Mesendoderm (in vitro differentiated cells): ENCODE measurements at regions not wholly inside any gene's neighbourhood (a gene's known extent, or its start where the extent isn't known, plus 50 kb on each side); places are given as distances from the start of the nearest gene placed in this dataset.

Experiments
- DNase-seq: peaks from one replicate; pipeline ENCODE4 v3.0.0; 2013
- H2AK5ac ChIP-seq: 2 replicates; pipeline ENCODE4 v1.6.1; 2013; ENCODE audit warnings: low read length, inconsistent platforms
- H2BK120ac ChIP-seq: 2 replicates; pipeline ENCODE4 v1.6.1; 2013; ENCODE audit warnings: low read depth, mild to moderate bottlenecking, low read length, moderate library complexity, mixed read lengths
- H2BK15ac ChIP-seq: replicated peaks from 2 replicates; pipeline ENCODE4 v1.6.1; 2013; ENCODE audit warnings: low read depth, mild to moderate bottlenecking, moderate library complexity
- H2BK5ac ChIP-seq: 2 replicates; pipeline ENCODE4 v1.6.1; 2013; ENCODE audit warnings: low read length, inconsistent platforms
- H3K18ac ChIP-seq: 2 replicates; pipeline ENCODE4 v1.6.1; 2013; ENCODE audit warnings: mild to moderate bottlenecking, low read length, mixed read lengths
- H3K23ac ChIP-seq: one replicate; pipeline ENCODE4 v1.6.1; 2013; ENCODE audit warnings: low read length
- H3K27ac ChIP-seq: 2 replicates; pipeline ENCODE4 v1.5.1; 2013; ENCODE audit warnings: low read depth, mild to moderate bottlenecking, inconsistent platforms, low read length, moderate library complexity
- H3K27me3 ChIP-seq: 2 replicates; pipeline ENCODE4 v1.6.1; 2013; ENCODE audit warnings: low read length, control low read depth, mild to moderate bottlenecking, inconsistent platforms; ENCODE audit not compliant: insufficient read depth, poor library complexity
- H3K36me3 ChIP-seq: 2 replicates; pipeline ENCODE4 v1.6.1; 2013; ENCODE audit warnings: low read length, inconsistent platforms; ENCODE audit not compliant: control insufficient read depth, insufficient read depth
- H3K4ac ChIP-seq: one replicate; pipeline ENCODE4 v1.6.1; 2013; ENCODE audit warnings: low read depth, mild to moderate bottlenecking, low read length, moderate library complexity
- H3K4me1 ChIP-seq: 2 replicates; pipeline ENCODE4 v1.6.1; 2013; ENCODE audit warnings: low read depth, low read length, inconsistent platforms; ENCODE audit not compliant: control insufficient read depth
- H3K4me2 ChIP-seq: 2 replicates; pipeline ENCODE4 v1.6.1; 2013; ENCODE audit warnings: low read length
- H3K4me3 ChIP-seq: 2 replicates; pipeline ENCODE4 v1.5.1; 2013; ENCODE audit warnings: mild to moderate bottlenecking, low read length
- H3K56ac ChIP-seq: one replicate; pipeline ENCODE4 v1.6.1; 2013; ENCODE audit warnings: low read length
- H3K79me1 ChIP-seq: 2 replicates; pipeline ENCODE4 v1.6.1; 2013; ENCODE audit warnings: low read length, inconsistent platforms
- H3K79me2 ChIP-seq: 2 replicates; pipeline ENCODE4 v1.6.1; 2013; ENCODE audit warnings: mild to moderate bottlenecking, low read length; ENCODE audit not compliant: control insufficient read depth, insufficient read depth
- H3K9ac ChIP-seq: 2 replicates; pipeline ENCODE4 v1.6.1; 2013; ENCODE audit warnings: low read length, inconsistent platforms
- H4K5ac ChIP-seq: one replicate; pipeline ENCODE4 v1.6.1; 2013; ENCODE audit warnings: low read length
- H4K8ac ChIP-seq: one replicate; pipeline ENCODE4 v1.6.1; 2013; ENCODE audit warnings: low read depth, mild to moderate bottlenecking, control low read depth, low read length, moderate library complexity
- WGBS: extraction: QIAGEN DNeasy Blood & Tissue Kit; methylation state at CpG from one replicate; pipeline ENCODE4 v1.1.7; 2013; ENCODE audit warnings: low lambda C conversion rate, missing lambda C conversion rate; ENCODE audit not compliant: insufficient coverage; ENCODE audit errors: extremely low coverage; 5-methylcytosine and 5-hydroxymethylcytosine counted together

- no peak overlapping the region for H3K9ac ChIP-seq
- no peaks in the 10 kb centered on the region for H3K36me3 ChIP-seq
- no peaks in the 10 kb centered on the region for H3K27me3 ChIP-seq
- H3K4me1 ChIP-seq: no peaks in the 10 kb centered on the region
- H3K56ac ChIP-seq: no peak overlapping the region
- H3K79me2 ChIP-seq: no peaks in the 10 kb centered on the region
- no peak overlapping the region for H3K23ac ChIP-seq
- no peak overlapping the region for H2AK5ac ChIP-seq
- no peaks in the 10 kb centered on the region for H3K79me1 ChIP-seq
- no peak overlapping the region for H2BK120ac ChIP-seq
- DNase-seq: no peak
- no peak overlapping the region for H3K4me2 ChIP-seq
- H4K8ac ChIP-seq: no peak overlapping the region
- H3K4me3 ChIP-seq: no peak overlapping the region
- H2BK15ac ChIP-seq: no peak overlapping the region
- WGBS: no CpG with 5 or more reads among the region's 5 CpGs
- no peak overlapping the region for H3K4ac ChIP-seq
- H2BK5ac ChIP-seq: no peak overlapping the region
- no peak overlapping the region for H4K5ac ChIP-seq
- no peak overlapping the region for H3K27ac ChIP-seq
- no peak overlapping the region for H3K18ac ChIP-seq
These were observed 803.2 kb upstream of the POU3F3 start for GRCh38 chr2:104050656-104051242.

DNA sequence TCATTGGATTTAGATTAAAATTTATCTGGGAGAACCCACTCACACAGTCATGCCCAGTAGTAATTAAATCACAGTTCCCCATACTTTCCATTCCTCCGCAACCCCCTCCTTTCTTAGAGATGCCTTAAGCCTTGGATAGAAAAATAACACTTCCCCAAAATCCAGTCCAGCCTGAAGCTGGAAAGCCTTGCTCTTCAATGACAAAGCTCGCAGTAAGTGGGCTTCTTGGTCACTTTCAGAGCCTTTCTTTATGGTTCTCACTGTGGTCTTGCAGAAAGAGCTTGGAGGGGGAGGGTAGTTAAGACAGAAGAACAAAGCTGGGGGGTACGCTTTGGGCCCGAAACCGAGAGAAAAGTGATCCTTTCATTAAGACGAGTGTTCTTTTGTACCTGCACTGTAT, 802.1 kb upstream of the POU3F3 start:
- no CpG with 5 or more reads among the region's 6 CpGs for WGBS
- Histone ChIP-seq H3K4me2 (no peak overlapping the region), H2BK5ac (no peak overlapping the region), H4K5ac (no peak overlapping the region), H3K9ac (no peak overlapping the region), H3K79me2 (no peaks in the 10 kb centered on the region), H2BK120ac (no peak overlapping the region), H3K27ac (no peak overlapping the region), H3K18ac (no peak overlapping the region), H4K8ac (no peak overlapping the region), H3K36me3 (no peaks in the 10 kb centered on the region), H2BK15ac (no peak overlapping the region), H3K4me1 (no peaks in the 10 kb centered on the region), H3K4ac (no peak overlapping the region), H3K4me3 (no peak overlapping the region), H3K56ac (no peak overlapping the region), H3K79me1 (no peaks in the 10 kb centered on the region), H3K27me3 (no peaks in the 10 kb centered on the region), H3K23ac (no peak overlapping the region), H2AK5ac (no peak overlapping the region)
- no peak for DNase-seq

- Histone ChIP-seq H3K9ac (no peak overlapping the region), H3K4me2 (no peak overlapping the region), H3K79me2 (no peaks in the 10 kb centered on the region), H4K8ac (no peak overlapping the region), H3K23ac (no peak overlapping the region), H3K56ac (no peak overlapping the region), H3K4me1 (no peaks in the 10 kb centered on the region), H2BK15ac (no peak overlapping the region), H3K4ac (no peak overlapping the region), H3K4me3 (no peak overlapping the region), H3K36me3 (no peaks in the 10 kb centered on the region), H2AK5ac (no peak overlapping the region), H3K18ac (no peak overlapping the region), H3K27ac (no peak overlapping the region), H3K27me3 (no peaks in the 10 kb centered on the region), H2BK120ac (no peak overlapping the region), H2BK5ac (no peak overlapping the region), H3K79me1 (no peaks in the 10 kb centered on the region), H4K5ac (no peak overlapping the region)
- no peak for DNase-seq
- no CpG with 5 or more reads among the region's 5 CpGs for WGBS
These were observed 801.6 kb upstream of the POU3F3 start for GRCh38 chr2:104052356-104052755.

GRCh38 chr2:104056451-104056850, 797.5 kb upstream of the POU3F3 start:
- no peak overlapping the region for H4K5ac ChIP-seq
- H2BK15ac ChIP-seq: no peak overlapping the region
- no peaks in the 10 kb centered on the region for H3K79me2 ChIP-seq
- no peak overlapping the region for H3K56ac ChIP-seq
- H3K4ac ChIP-seq: no peak overlapping the region
- no peaks in the 10 kb centered on the region for H3K79me1 ChIP-seq
- no peak overlapping the region for H4K8ac ChIP-seq
- no peak overlapping the region for H3K9ac ChIP-seq
- H2BK120ac ChIP-seq: no peak overlapping the region
- no peaks in the 10 kb centered on the region for H3K4me1 ChIP-seq
- H3K4me2 ChIP-seq: no peak overlapping the region
- DNase-seq: peak; percentile 69
- no peak overlapping the region for H2BK5ac ChIP-seq
- WGBS: no CpG with 5 or more reads among the region's 1 CpG
- no peaks in the 10 kb centered on the region for H3K27me3 ChIP-seq
- no peak overlapping the region for H2AK5ac ChIP-seq
- no peak overlapping the region for H3K27ac ChIP-seq
- no peak overlapping the region for H3K18ac ChIP-seq
- H3K23ac ChIP-seq: no peak overlapping the region
- H3K36me3 ChIP-seq: no peaks in the 10 kb centered on the region
- no peak overlapping the region for H3K4me3 ChIP-seq

- H3K56ac ChIP-seq: no peak overlapping the region
- no peak overlapping the region for H2BK120ac ChIP-seq
- no peak overlapping the region for H4K5ac ChIP-seq
- WGBS: no CpG with 5 or more reads among the region's 2 CpGs
- H4K8ac ChIP-seq: no peak overlapping the region
- no peak overlapping the region for H3K4me3 ChIP-seq
- H2AK5ac ChIP-seq: no peak overlapping the region
- H3K4me2 ChIP-seq: no peak overlapping the region
- H3K4me1 ChIP-seq: no peaks in the 10 kb centered on the region
- H3K79me1 ChIP-seq: no peaks in the 10 kb centered on the region
- no peak overlapping the region for H3K9ac ChIP-seq
- H3K36me3 ChIP-seq: no peaks in the 10 kb centered on the region
- H3K27me3 ChIP-seq: no peaks in the 10 kb centered on the region
- H2BK15ac ChIP-seq: no peak overlapping the region
- H2BK5ac ChIP-seq: no peak overlapping the region
- H3K18ac ChIP-seq: no peak overlapping the region
- no peak overlapping the region for H3K23ac ChIP-seq
- H3K79me2 ChIP-seq: no peaks in the 10 kb centered on the region
- H3K4ac ChIP-seq: no peak overlapping the region
- H3K27ac ChIP-seq: no peak overlapping the region
- DNase-seq: no peak
These were observed 785.2 kb upstream of the POU3F3 start for GRCh38 chr2:104068665-104069064.

GRCh38 chr2:104077573-104077972, 776.3 kb upstream of the POU3F3 start:
- no peak for DNase-seq

More at GRCh38 chr2:104077573-104077972, 776.3 kb upstream of the POU3F3 start:
- Histone ChIP-seq H2BK120ac (no peak overlapping the region), H2AK5ac (no peak overlapping the region), H3K79me2 (no peaks in the 10 kb centered on the region), H3K36me3 (no peaks in the 10 kb centered on the region), H3K27me3 (no peaks in the 10 kb centered on the region), H3K4me1 (no peaks in the 10 kb centered on the region), H3K79me1 (no peaks in the 10 kb centered on the region), H2BK15ac (no peak overlapping the region), H3K9ac (no peak overlapping the region), H3K27ac (no peak overlapping the region), H3K18ac (no peak overlapping the region), H4K5ac (no peak overlapping the region), H3K4ac (no peak overlapping the region), H3K56ac (no peak overlapping the region), H3K4me2 (no peak overlapping the region), H4K8ac (no peak overlapping the region), H2BK5ac (no peak overlapping the region), H3K23ac (no peak overlapping the region), H3K4me3 (no peak overlapping the region)
- WGBS: no CpG with 5 or more reads among the region's 4 CpGs
